Breast epithelium (tissue), 3 donors: ENCODE measurements at regions not wholly inside any gene's neighbourhood (a gene's known extent, or its start where the extent isn't known, plus 50 kb on each side); places are given as distances from the start of the nearest gene placed in this dataset.

Source experiments
- POLR2A ChIP-seq: fragments of 450-650 bp; IDR thresholded peaks from one replicate; pipeline ENCODE4 v1.6.1; 2016; ENCODE audit warnings: antibody characterized with exemption, mild to moderate bottlenecking, moderate library complexity
- POLR2AphosphoS5 ChIP-seq, 3 donors: sonication (generic); formaldehyde crosslinking; IDR thresholded peaks; one replicate each; pipeline ENCODE4 v1.6.1; 2017; ENCODE audit warnings: antibody characterized with exemption in 3 of 3

GRCh38 chr17:5874486-5874885, 195.7 kb upstream of the WSCD1 start:
- TF ChIP-seq POLR2AphosphoS5 (IDR thresholded peaks at IDR 0.05) (no peak), POLR2A (no peak)
